Prostate gland (tissue), 2 donors: ENCODE measurements at regions not wholly inside any gene's neighbourhood (a gene's known extent, or its start where the extent isn't known, plus 50 kb on each side); places are given as distances from the start of the nearest gene placed in this dataset.

Source experiments
- CTCF ChIP-seq, 4 experiments: fragments of 200-600 bp in 2 of 4; fragments of 450-650 bp in 2 of 4; sonication (generic) in 2 of 4; IDR thresholded peaks; 1 replicate in 3 of 4; 2 replicates in 1 of 4; pipeline ENCODE4 v1.5.1; 2016 to 2019; ENCODE audit warnings: antibody characterized with exemption in 4 of 4, mild to moderate bottlenecking in 2 of 4, moderate library complexity in 2 of 4
- POLR2A ChIP-seq: fragments of 450-650 bp; IDR thresholded peaks from one replicate; pipeline ENCODE4 v1.6.1; 2016; ENCODE audit warnings: antibody characterized with exemption, mild to moderate bottlenecking
- POLR2AphosphoS5 ChIP-seq: sonication (generic); formaldehyde crosslinking; IDR thresholded peaks from one replicate; pipeline ENCODE4 v1.6.1; 2017; ENCODE audit warnings: antibody characterized with exemption

- no peak for TF ChIP-seq CTCF (IDR thresholded peaks at IDR 0.05)
- no peak for TF ChIP-seq POLR2AphosphoS5
- no peak for TF ChIP-seq POLR2A
Observed at GRCh38 chr12:83322809-83323208, 636.1 kb downstream of the TMTC2 start.
